WTC11 (cell line): ENCODE measurements at regions not wholly inside any gene's neighbourhood (a gene's known extent, or its start where the extent isn't known, plus 50 kb on each side); places are given as distances from the start of the nearest gene placed in this dataset.
A peak's percentile ranks its signal among the peaks of the same experiment; 100 is the strongest.

Experiments used
- ATAC-seq: fragments of 200-7000 bp; cut with Tn5 transposase; 2 replicates; pipeline ENCODE4 v1.10.0; 2021; ENCODE audit warnings: mild to moderate bottlenecking, moderate library complexity
- CTCF ChIA-PET: fragments of 300-600 bp; sonication (Branson Sonifier 250); formaldehyde crosslinking; loops from one replicate; lab custom pipeline; 2021; ENCODE audit warnings: antibody characterized with exemption; lab: Charles Lee
- POLR2A ChIA-PET: fragments of 350-600 bp; sonication (Branson Sonifier 250); formaldehyde crosslinking; loops from one replicate; lab custom pipeline; 2021; ENCODE audit warnings: antibody characterized with exemption; lab: Charles Lee
- DNase-seq: peaks from one replicate; pipeline ENCODE4 v3.0.0; 2021; ENCODE audit warnings: low spot score
- H3K27ac Mint-ChIP-seq: 2 replicates; pipeline ENCODE4 v1.8.0; 2021; ENCODE audit warnings: mixed read lengths
- H3K27me3 Mint-ChIP-seq: 2 replicates; pipeline ENCODE4 v1.8.0; 2021; ENCODE audit warnings: low read depth, mild to moderate bottlenecking, moderate library complexity, mixed read lengths
- H3K36me3 Mint-ChIP-seq: 2 replicates; pipeline ENCODE4 v1.8.0; 2021; ENCODE audit warnings: mixed read lengths
- H3K4me1 Mint-ChIP-seq: 2 replicates; pipeline ENCODE4 v1.8.0; 2022; ENCODE audit warnings: mixed read lengths
- H3K4me3 Mint-ChIP-seq: 2 replicates; pipeline ENCODE4 v1.8.0; 2021; ENCODE audit warnings: mild to moderate bottlenecking, moderate library complexity, mixed read lengths
- H3K9me3 Mint-ChIP-seq: 2 replicates; pipeline ENCODE4 v1.8.0; 2021; ENCODE audit warnings: mixed read lengths
- ETV6 ChIP-seq: sonication (generic); formaldehyde crosslinking; IDR thresholded peaks from 2 replicates; pipeline ENCODE4 v1.8.1; 2022; ENCODE audit warnings: mild to moderate bottlenecking, missing genetic modification reagents
- FOXP1 ChIP-seq: sonication (generic); formaldehyde crosslinking; IDR thresholded peaks from 2 replicates; pipeline ENCODE4 v1.8.0; 2022; ENCODE audit warnings: missing genetic modification reagents, mild to moderate bottlenecking, moderate library complexity, borderline replicate concordance
- GTF2I ChIP-seq: fragments of 250-450 bp; sonication (Bioruptor Pico); conservative IDR thresholded peaks from 2 replicates; pipeline ENCODE4 v1.4.0; 2021; ENCODE audit warnings: mild to moderate bottlenecking
- JAZF1 ChIP-seq: fragments of 250-450 bp; sonication (Bioruptor Pico); IDR thresholded peaks from 2 replicates; pipeline ENCODE4 v1.9.0; 2021; ENCODE audit warnings: moderate library complexity, mild to moderate bottlenecking, inconsistent platforms
- KAT7 ChIP-seq: sonication (generic); formaldehyde crosslinking; IDR thresholded peaks from 2 replicates; pipeline ENCODE4 v1.8.1; 2023; ENCODE audit warnings: missing genetic modification reagents, mild to moderate bottlenecking, borderline replicate concordance
- MXD4 ChIP-seq: fragments of 250-450 bp; sonication (Bioruptor Pico); IDR thresholded peaks from 2 replicates; pipeline ENCODE4 v1.8.0; 2021; ENCODE audit warnings: mild to moderate bottlenecking, moderate library complexity, borderline replicate concordance
- NR1H2 ChIP-seq: sonication (generic); formaldehyde crosslinking; IDR thresholded peaks from 2 replicates; pipeline ENCODE4 v1.9.0; 2021; ENCODE audit warnings: mild to moderate bottlenecking, moderate library complexity, missing genetic modification reagents
- NR3C1 ChIP-seq: sonication (generic); formaldehyde crosslinking; conservative IDR thresholded peaks from 2 replicates; pipeline ENCODE4 v1.8.1; 2023; ENCODE audit warnings: low read depth, mild to moderate bottlenecking, missing genetic modification reagents
- OVOL2 ChIP-seq: fragments of 250-450 bp; sonication (Bioruptor Pico); IDR thresholded peaks from 2 replicates; pipeline ENCODE4 v1.9.0; 2021; ENCODE audit warnings: mild to moderate bottlenecking, borderline replicate concordance
- RELA ChIP-seq: sonication (generic); formaldehyde crosslinking; IDR thresholded peaks from 2 replicates; pipeline ENCODE4 v1.8.1; 2022; ENCODE audit warnings: missing genetic modification reagents, mild to moderate bottlenecking, borderline replicate concordance
- SOX15 ChIP-seq: fragments of 250-450 bp; sonication (Bioruptor Pico); IDR thresholded peaks from 2 replicates; pipeline ENCODE4 v1.9.0; 2021; ENCODE audit warnings: mild to moderate bottlenecking
- SP1 ChIP-seq: sonication (generic); formaldehyde crosslinking; conservative IDR thresholded peaks from 2 replicates; pipeline ENCODE4 v1.8.1; 2022; ENCODE audit warnings: missing genetic modification reagents
- ZNF138 ChIP-seq: sonication (generic); formaldehyde crosslinking; conservative IDR thresholded peaks from 2 replicates; pipeline ENCODE4 v1.8.1; 2022; ENCODE audit warnings: mild to moderate bottlenecking, moderate library complexity, missing genetic modification reagents
- ZNF232 ChIP-seq: sonication (generic); formaldehyde crosslinking; IDR thresholded peaks from 2 replicates; pipeline ENCODE4 v1.8.0; 2022; ENCODE audit warnings: mild to moderate bottlenecking, missing genetic modification reagents
- ZNF317 ChIP-seq: sonication (generic); formaldehyde crosslinking; IDR thresholded peaks from 2 replicates; pipeline ENCODE4 v1.8.1; 2023; ENCODE audit warnings: low read depth, mild to moderate bottlenecking, moderate library complexity, missing genetic modification reagents, borderline replicate concordance
- ZNF416 ChIP-seq: fragments of 250-450 bp; sonication (Bioruptor Pico); IDR thresholded peaks from 2 replicates; pipeline ENCODE4 v1.9.0; 2021; ENCODE audit warnings: mild to moderate bottlenecking, inconsistent platforms
- ZNF671 ChIP-seq: fragments of 250-450 bp; sonication (Bioruptor Pico); IDR thresholded peaks from 2 replicates; pipeline ENCODE4 v1.8.0; 2021; ENCODE audit warnings: mild to moderate bottlenecking
- TF ChIP-seq, protein P1 (sequence below): fragments of 250-450 bp; sonication (Bioruptor Pico); IDR thresholded peaks from 2 replicates; pipeline ENCODE4 v1.9.0; 2021; ENCODE audit warnings: mild to moderate bottlenecking
- TF ChIP-seq, protein P2 (sequence below): sonication (generic); formaldehyde crosslinking; IDR thresholded peaks from 2 replicates; pipeline ENCODE4 v1.8.0; 2022; ENCODE audit warnings: mild to moderate bottlenecking, missing genetic modification reagents
- TF ChIP-seq, protein P3 (sequence below): sonication (generic); formaldehyde crosslinking; IDR thresholded peaks from 2 replicates; pipeline ENCODE4 v1.8.0; 2022; ENCODE audit warnings: mild to moderate bottlenecking, missing genetic modification reagents
- TF ChIP-seq, protein P4 (sequence below): sonication (generic); formaldehyde crosslinking; IDR thresholded peaks from 2 replicates; pipeline ENCODE4 v1.8.0; 2022; ENCODE audit warnings: mild to moderate bottlenecking, missing genetic modification reagents
- TF ChIP-seq, protein P5 (sequence below): sonication (generic); formaldehyde crosslinking; IDR thresholded peaks from 2 replicates; pipeline ENCODE4 v1.8.1; 2022; ENCODE audit warnings: missing genetic modification reagents, borderline replicate concordance
- TF ChIP-seq, protein P6 (sequence below): sonication (generic); formaldehyde crosslinking; IDR thresholded peaks from 2 replicates; pipeline ENCODE4 v1.8.1; 2023; ENCODE audit warnings: mild to moderate bottlenecking, missing genetic modification reagents
- TF ChIP-seq, protein P7 (sequence below): fragments of 250-450 bp; sonication (Bioruptor Pico); conservative IDR thresholded peaks from 2 replicates; pipeline ENCODE4 v1.9.0; 2021; ENCODE audit warnings: mild to moderate bottlenecking
- TF ChIP-seq, protein P8 (sequence below): fragments of 250-450 bp; sonication (Bioruptor Pico); IDR thresholded peaks from 2 replicates; pipeline ENCODE4 v1.9.0; 2021; ENCODE audit warnings: moderate library complexity, mild to moderate bottlenecking, inconsistent platforms, borderline replicate concordance

DNA sequence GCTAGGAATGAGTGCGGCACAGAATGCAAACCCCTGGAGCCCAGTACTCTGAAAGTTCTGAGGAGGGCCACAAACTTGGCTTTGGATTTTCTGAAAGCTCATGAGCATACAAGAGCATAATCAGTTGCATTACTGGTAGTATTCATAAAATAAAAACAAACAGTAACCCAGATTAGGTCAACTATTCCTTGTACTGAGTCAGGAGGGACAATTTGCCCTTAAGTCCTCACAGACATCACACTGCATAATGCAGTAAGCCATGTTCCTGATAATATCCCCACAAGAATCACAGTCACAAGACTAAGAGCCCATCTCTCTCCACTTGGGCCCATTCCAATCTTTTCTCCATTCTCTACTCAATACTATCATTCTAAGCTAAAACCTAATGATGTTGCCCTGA is 126.9 kb upstream of the NEIL3 start (continued):
- no peak for TF ChIP-seq KAT7 (CRISPR knock-in tag)
- no peak for TF ChIP-seq JAZF1 (CRISPR knock-in tag)
- TF ChIP-seq ZNF317 (CRISPR knock-in tag), result no peak
- no peak for TF ChIP-seq NR1H2
- TF ChIP-seq, protein P1, sequence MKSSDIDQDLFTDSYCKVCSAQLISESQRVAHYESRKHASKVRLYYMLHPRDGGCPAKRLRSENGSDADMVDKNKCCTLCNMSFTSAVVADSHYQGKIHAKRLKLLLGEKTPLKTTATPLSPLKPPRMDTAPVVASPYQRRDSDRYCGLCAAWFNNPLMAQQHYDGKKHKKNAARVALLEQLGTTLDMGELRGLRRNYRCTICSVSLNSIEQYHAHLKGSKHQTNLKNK (CRISPR knock-in tag), result no peak
- no peak for TF ChIP-seq ETV6 (CRISPR knock-in tag)
- TF ChIP-seq GTF2I, result no peak

DNA sequence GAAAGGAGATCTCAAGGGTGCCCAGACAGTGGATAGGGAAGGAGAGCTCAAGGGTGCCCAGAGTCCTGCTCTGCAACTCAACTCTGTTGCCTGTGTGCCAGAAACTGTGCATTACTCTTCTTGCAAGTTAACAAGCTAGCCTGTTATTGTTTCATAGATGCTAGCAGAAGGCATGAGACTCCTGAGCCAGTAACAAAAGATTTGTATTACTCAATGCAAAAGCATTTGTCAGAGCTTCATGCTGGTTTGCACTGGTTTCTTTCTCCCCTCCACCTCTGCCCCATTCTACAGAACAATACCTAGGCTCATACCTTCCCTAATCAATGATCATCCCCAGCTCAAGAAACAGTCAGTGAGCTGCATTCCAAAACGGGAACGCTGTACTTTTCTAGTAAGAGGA is 124.5 kb upstream of the NEIL3 start:
- H3K27me3 Mint-ChIP-seq, result no peaks in the 10 kb centered on the region
- H3K27ac Mint-ChIP-seq, result peak overlapping the region; percentile 52
- no peak overlapping the region for H3K4me3 Mint-ChIP-seq
- DNase-seq (no peak), ATAC-seq (no peak; the same call in 1 of the 2 replicates)
- H3K9me3 Mint-ChIP-seq, result no peaks in the 10 kb centered on the region
- POLR2A ChIA-PET, result no interaction called here
- TF ChIP-seq RELA (CRISPR knock-in tag) (no peak), ZNF232 (CRISPR knock-in tag) (no peak), NR3C1 (no peak), MXD4 (CRISPR knock-in tag) (no peak), SOX15 (CRISPR knock-in tag) (no peak), OVOL2 (no peak)
- TF ChIP-seq, protein P2, sequence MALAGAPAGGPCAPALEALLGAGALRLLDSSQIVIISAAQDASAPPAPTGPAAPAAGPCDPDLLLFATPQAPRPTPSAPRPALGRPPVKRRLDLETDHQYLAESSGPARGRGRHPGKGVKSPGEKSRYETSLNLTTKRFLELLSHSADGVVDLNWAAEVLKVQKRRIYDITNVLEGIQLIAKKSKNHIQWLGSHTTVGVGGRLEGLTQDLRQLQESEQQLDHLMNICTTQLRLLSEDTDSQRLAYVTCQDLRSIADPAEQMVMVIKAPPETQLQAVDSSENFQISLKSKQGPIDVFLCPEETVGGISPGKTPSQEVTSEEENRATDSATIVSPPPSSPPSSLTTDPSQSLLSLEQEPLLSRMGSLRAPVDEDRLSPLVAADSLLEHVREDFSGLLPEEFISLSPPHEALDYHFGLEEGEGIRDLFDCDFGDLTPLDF (CRISPR knock-in tag), result no peak
- TF ChIP-seq, protein P3, sequence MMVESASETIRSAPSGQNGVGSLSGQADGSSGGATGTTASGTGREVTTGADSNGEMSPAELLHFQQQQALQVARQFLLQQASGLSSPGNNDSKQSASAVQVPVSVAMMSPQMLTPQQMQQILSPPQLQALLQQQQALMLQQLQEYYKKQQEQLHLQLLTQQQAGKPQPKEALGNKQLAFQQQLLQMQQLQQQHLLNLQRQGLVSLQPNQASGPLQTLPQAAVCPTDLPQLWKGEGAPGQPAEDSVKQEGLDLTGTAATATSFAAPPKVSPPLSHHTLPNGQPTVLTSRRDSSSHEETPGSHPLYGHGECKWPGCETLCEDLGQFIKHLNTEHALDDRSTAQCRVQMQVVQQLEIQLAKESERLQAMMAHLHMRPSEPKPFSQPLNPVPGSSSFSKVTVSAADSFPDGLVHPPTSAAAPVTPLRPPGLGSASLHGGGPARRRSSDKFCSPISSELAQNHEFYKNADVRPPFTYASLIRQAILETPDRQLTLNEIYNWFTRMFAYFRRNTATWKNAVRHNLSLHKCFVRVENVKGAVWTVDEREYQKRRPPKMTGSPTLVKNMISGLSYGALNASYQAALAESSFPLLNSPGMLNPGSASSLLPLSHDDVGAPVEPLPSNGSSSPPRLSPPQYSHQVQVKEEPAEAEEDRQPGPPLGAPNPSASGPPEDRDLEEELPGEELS (CRISPR knock-in tag), result no peak
- TF ChIP-seq, protein P1 (CRISPR knock-in tag), result no peak
- TF ChIP-seq, protein P4, sequence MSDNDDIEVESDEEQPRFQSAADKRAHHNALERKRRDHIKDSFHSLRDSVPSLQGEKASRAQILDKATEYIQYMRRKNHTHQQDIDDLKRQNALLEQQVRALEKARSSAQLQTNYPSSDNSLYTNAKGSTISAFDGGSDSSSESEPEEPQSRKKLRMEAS (CRISPR knock-in tag), result no peak
- CTCF ChIA-PET, result no interaction called here
- no peaks in the 10 kb centered on the region for H3K36me3 Mint-ChIP-seq
- H3K4me1 Mint-ChIP-seq, result peaks cover 9% of the 10 kb centered on the region

DNA sequence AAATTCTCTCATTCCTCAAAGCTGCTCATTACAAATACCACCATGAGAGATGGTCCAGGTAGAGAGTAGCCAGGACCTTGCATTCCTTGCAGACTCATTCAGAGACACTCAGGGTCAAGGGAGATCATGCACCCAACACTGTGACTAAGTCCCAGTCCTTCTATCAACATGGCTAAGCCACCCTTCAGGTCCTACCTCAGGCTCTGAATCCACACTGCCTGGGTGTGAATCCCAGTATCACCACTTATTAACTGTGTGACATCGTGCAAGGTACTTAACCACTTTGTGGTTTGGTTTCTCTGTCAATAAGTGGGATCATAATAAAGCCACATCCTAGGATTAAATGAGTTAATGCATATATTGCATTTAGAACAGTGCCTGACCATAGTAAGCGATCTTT is 124.1 kb upstream of the NEIL3 start:
- Mint-ChIP-seq H3K4me1 (peaks cover 9% of the 10 kb centered on the region), H3K27ac (no peak overlapping the region), H3K4me3 (no peak overlapping the region), H3K36me3 (no peaks in the 10 kb centered on the region), H3K9me3 (no peaks in the 10 kb centered on the region), H3K27me3 (no peaks in the 10 kb centered on the region)
- POLR2A ChIA-PET, result no interaction called here
- no peak for ATAC-seq
- CTCF ChIA-PET, result no interaction called here
- no peak for DNase-seq
- TF ChIP-seq SP1 (CRISPR knock-in tag) (no peak), GTF2I (no peak), ZNF138 (no peak), ZNF317 (CRISPR knock-in tag) (no peak), FOXP1 (no peak), ZNF416 (no peak), SOX15 (CRISPR knock-in tag) (no peak), ZNF671 (CRISPR knock-in tag) (no peak)
- TF ChIP-seq, protein P5, sequence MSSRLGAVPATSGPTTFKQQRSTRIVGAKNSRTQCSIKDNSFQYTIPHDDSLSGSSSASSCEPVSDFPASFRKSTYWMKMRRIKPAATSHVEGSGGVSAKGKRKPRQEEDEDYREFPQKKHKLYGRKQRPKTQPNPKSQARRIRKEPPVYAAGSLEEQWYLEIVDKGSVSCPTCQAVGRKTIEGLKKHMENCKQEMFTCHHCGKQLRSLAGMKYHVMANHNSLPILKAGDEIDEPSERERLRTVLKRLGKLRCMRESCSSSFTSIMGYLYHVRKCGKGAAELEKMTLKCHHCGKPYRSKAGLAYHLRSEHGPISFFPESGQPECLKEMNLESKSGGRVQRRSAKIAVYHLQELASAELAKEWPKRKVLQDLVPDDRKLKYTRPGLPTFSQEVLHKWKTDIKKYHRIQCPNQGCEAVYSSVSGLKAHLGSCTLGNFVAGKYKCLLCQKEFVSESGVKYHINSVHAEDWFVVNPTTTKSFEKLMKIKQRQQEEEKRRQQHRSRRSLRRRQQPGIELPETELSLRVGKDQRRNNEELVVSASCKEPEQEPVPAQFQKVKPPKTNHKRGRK (CRISPR knock-in tag), result no peak
- TF ChIP-seq, protein P6, sequence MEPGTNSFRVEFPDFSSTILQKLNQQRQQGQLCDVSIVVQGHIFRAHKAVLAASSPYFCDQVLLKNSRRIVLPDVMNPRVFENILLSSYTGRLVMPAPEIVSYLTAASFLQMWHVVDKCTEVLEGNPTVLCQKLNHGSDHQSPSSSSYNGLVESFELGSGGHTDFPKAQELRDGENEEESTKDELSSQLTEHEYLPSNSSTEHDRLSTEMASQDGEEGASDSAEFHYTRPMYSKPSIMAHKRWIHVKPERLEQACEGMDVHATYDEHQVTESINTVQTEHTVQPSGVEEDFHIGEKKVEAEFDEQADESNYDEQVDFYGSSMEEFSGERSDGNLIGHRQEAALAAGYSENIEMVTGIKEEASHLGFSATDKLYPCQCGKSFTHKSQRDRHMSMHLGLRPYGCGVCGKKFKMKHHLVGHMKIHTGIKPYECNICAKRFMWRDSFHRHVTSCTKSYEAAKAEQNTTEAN (CRISPR knock-in tag), result no peak
- TF ChIP-seq, protein P7, sequence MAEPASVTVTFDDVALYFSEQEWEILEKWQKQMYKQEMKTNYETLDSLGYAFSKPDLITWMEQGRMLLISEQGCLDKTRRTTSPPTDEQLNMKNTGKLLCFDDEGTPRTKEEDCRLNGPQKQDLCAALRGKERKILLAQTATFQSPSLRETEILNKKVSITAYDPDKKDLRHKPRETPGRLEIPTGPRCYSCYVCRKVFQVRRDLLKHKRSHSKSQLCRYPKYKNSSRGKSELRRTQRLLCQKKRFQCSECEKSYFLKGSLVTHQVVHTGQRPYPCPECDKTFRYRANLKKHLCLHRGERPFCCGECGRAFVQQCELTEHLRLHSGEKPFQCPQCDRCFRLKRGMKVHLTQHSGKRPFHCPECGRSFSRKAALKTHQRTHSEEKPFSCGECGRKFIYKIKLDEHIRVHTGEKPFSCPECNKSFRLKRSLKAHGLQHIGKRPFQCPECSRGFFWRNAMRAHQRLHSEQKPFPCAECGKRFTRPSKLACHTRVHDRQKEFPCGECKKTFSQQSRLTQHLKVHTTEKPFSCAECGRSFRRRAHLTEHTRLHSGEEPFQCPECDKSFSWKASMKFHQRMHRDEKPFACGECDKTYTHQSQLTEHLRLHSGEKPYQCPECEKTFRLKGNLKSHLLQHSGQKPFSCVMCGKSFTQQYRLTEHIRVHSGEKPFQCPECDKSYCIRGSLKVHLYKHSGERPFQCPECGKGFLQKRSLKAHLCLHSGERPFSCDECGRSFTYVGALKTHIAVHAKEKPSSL (CRISPR knock-in tag), result no peak
- TF ChIP-seq, protein P8, sequence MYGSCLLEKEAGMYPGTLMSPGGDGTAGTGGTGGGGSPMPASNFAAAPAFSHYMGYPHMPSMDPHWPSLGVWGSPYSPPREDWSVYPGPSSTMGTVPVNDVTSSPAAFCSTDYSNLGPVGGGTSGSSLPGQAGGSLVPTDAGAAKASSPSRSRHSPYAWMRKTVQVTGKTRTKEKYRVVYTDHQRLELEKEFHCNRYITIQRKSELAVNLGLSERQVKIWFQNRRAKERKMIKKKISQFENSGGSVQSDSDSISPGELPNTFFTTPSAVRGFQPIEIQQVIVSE (CRISPR knock-in tag), result no peak
